Activated T-helper 2 cell treated with anti-CD3 and anti-CD28 coated beads, Interferon-gamma antibody, Interleukin-2, Interleukin-4, amounts not matched to agents 10 μg/mL and 5 μg/mL and 100 μg/mL, durations not matched to agents 14 hours and 24 hours and 36 hours (primary cell): ENCODE measurements at regions not wholly inside any gene's neighbourhood (a gene's known extent, or its start where the extent isn't known, plus 50 kb on each side); places are given as distances from the start of the nearest gene placed in this dataset.

Experiments used
- DNase-seq: peaks from one replicate; pipeline ENCODE4 v3.0.0; 2021; ENCODE audit warnings: low spot score
- H3K27ac Mint-ChIP-seq: one replicate; pipeline ENCODE4 v1.8.0; 2021; ENCODE audit warnings: mixed read lengths
- H3K27me3 Mint-ChIP-seq: one replicate; pipeline ENCODE4 v1.8.0; 2021; ENCODE audit warnings: low read depth, mixed read lengths
- H3K36me3 Mint-ChIP-seq: one replicate; pipeline ENCODE4 v1.8.0; 2021; ENCODE audit warnings: low read depth, mixed read lengths
- H3K4me1 Mint-ChIP-seq: one replicate; pipeline ENCODE4 v1.8.0; 2021; ENCODE audit warnings: low read depth, mixed read lengths
- H3K4me3 Mint-ChIP-seq: one replicate; pipeline ENCODE4 v1.8.0; 2021; ENCODE audit warnings: low read depth, mild to moderate bottlenecking, moderate library complexity, mixed read lengths
- H3K9me3 Mint-ChIP-seq: one replicate; pipeline ENCODE4 v1.8.0; 2021; ENCODE audit warnings: mixed read lengths
- intact Hi-C: fragments of 100-400 bp; cut with micrococcal nuclease; formaldehyde crosslinking; loops from one replicate; pipeline ENCODE4 v1.15.1; 2023

GRCh38 chr10:9994131-9994530 lies 1023.5 kb upstream of the CELF2 start:
- Mint-ChIP-seq H3K36me3 (no peaks in the 10 kb centered on the region), H3K27ac (no peak overlapping the region), H3K27me3 (no peaks in the 10 kb centered on the region), H3K4me3 (no peak overlapping the region), H3K9me3 (no peaks in the 10 kb centered on the region), H3K4me1 (no peaks in the 10 kb centered on the region)
- intact Hi-C loops: no loop called here
- DNase-seq: no peak

GRCh38 chr10:9999627-10000026 lies 1018.0 kb upstream of the CELF2 start:
- H3K36me3 Mint-ChIP-seq: no peaks in the 10 kb centered on the region
- no peaks in the 10 kb centered on the region for H3K9me3 Mint-ChIP-seq
- H3K27me3 Mint-ChIP-seq: no peaks in the 10 kb centered on the region
- H3K27ac Mint-ChIP-seq: no peak overlapping the region
- no peak overlapping the region for H3K4me3 Mint-ChIP-seq
- no peak for DNase-seq
- H3K4me1 Mint-ChIP-seq: no peaks in the 10 kb centered on the region
- intact Hi-C loops: no loop called here

GRCh38 chr10:10007957-10008356 lies 1009.7 kb upstream of the CELF2 start:
- no peaks in the 10 kb centered on the region for H3K36me3 Mint-ChIP-seq
- H3K27ac Mint-ChIP-seq: no peak overlapping the region
- no peaks in the 10 kb centered on the region for H3K27me3 Mint-ChIP-seq
- H3K9me3 Mint-ChIP-seq: no peaks in the 10 kb centered on the region
- intact Hi-C loops: no loop called here
- no peak overlapping the region for H3K4me3 Mint-ChIP-seq
- no peaks in the 10 kb centered on the region for H3K4me1 Mint-ChIP-seq
- DNase-seq: no peak

GRCh38 chr10:10010397-10010796 lies 1007.3 kb upstream of the CELF2 start:
- intact Hi-C loops: no loop called here
- H3K9me3 Mint-ChIP-seq: no peaks in the 10 kb centered on the region
- H3K27me3 Mint-ChIP-seq: no peaks in the 10 kb centered on the region

GRCh38 chr10:10014846-10015245 lies 1002.8 kb upstream of the CELF2 start:
- no peaks in the 10 kb centered on the region for H3K36me3 Mint-ChIP-seq
- no peaks in the 10 kb centered on the region for H3K27me3 Mint-ChIP-seq
- DNase-seq: no peak
- H3K27ac Mint-ChIP-seq: no peak overlapping the region
- no peaks in the 10 kb centered on the region for H3K4me1 Mint-ChIP-seq
- intact Hi-C loops: no loop called here
- H3K4me3 Mint-ChIP-seq: no peak overlapping the region
- no peaks in the 10 kb centered on the region for H3K9me3 Mint-ChIP-seq

More at GRCh38 chr10:10010397-10010796, 1007.3 kb upstream of the CELF2 start:
- H3K27ac Mint-ChIP-seq: no peak overlapping the region
- no peaks in the 10 kb centered on the region for H3K36me3 Mint-ChIP-seq
- no peaks in the 10 kb centered on the region for H3K4me1 Mint-ChIP-seq
- H3K4me3 Mint-ChIP-seq: no peak overlapping the region
- DNase-seq: no peak

- Mint-ChIP-seq H3K4me1 (no peaks in the 10 kb centered on the region), H3K36me3 (no peaks in the 10 kb centered on the region), H3K4me3 (no peak overlapping the region), H3K9me3 (no peaks in the 10 kb centered on the region), H3K27me3 (no peaks in the 10 kb centered on the region), H3K27ac (no peak overlapping the region)
- no peak for DNase-seq
- intact Hi-C loops: no loop called here
These were observed 1000.0 kb upstream of the CELF2 start for GRCh38 chr10:10017716-10018115.

GRCh38 chr10:10020945-10021344 lies 996.7 kb upstream of the CELF2 start:
- intact Hi-C loops: no loop called here
- H3K27me3 Mint-ChIP-seq: no peaks in the 10 kb centered on the region
- H3K36me3 Mint-ChIP-seq: no peaks in the 10 kb centered on the region
- H3K27ac Mint-ChIP-seq: no peak overlapping the region
- H3K9me3 Mint-ChIP-seq: no peaks in the 10 kb centered on the region
- no peaks in the 10 kb centered on the region for H3K4me1 Mint-ChIP-seq
- no peak for DNase-seq
- no peak overlapping the region for H3K4me3 Mint-ChIP-seq

GRCh38 chr10:10032991-10033390 lies 984.7 kb upstream of the CELF2 start:
- Mint-ChIP-seq H3K27me3 (no peaks in the 10 kb centered on the region), H3K4me1 (no peaks in the 10 kb centered on the region), H3K36me3 (no peaks in the 10 kb centered on the region), H3K9me3 (no peaks in the 10 kb centered on the region), H3K4me3 (no peak overlapping the region), H3K27ac (no peak overlapping the region)
- intact Hi-C loops: no loop called here
- DNase-seq: no peak

- DNase-seq: no peak
- no peaks in the 10 kb centered on the region for H3K9me3 Mint-ChIP-seq
- no peaks in the 10 kb centered on the region for H3K27me3 Mint-ChIP-seq
- intact Hi-C loops: no loop called here
- no peaks in the 10 kb centered on the region for H3K4me1 Mint-ChIP-seq
- H3K27ac Mint-ChIP-seq: no peak overlapping the region
- H3K4me3 Mint-ChIP-seq: no peak overlapping the region
- no peaks in the 10 kb centered on the region for H3K36me3 Mint-ChIP-seq
These were observed 979.3 kb upstream of the CELF2 start for GRCh38 chr10:10038348-10038747.

GRCh38 chr10:10039595-10039994 lies 978.1 kb upstream of the CELF2 start:
- no peaks in the 10 kb centered on the region for H3K4me1 Mint-ChIP-seq
- H3K4me3 Mint-ChIP-seq: no peak overlapping the region

GRCh38 chr10:10043083-10043482 lies 974.6 kb upstream of the CELF2 start:
- no peak for DNase-seq
- H3K9me3 Mint-ChIP-seq: no peaks in the 10 kb centered on the region
- no peaks in the 10 kb centered on the region for H3K36me3 Mint-ChIP-seq
- no peak overlapping the region for H3K27ac Mint-ChIP-seq
- no peaks in the 10 kb centered on the region for H3K27me3 Mint-ChIP-seq
- no peak overlapping the region for H3K4me3 Mint-ChIP-seq
- H3K4me1 Mint-ChIP-seq: no peaks in the 10 kb centered on the region
- intact Hi-C loops: no loop called here

More at GRCh38 chr10:10039595-10039994, 978.1 kb upstream of the CELF2 start:
- Mint-ChIP-seq H3K27me3 (no peaks in the 10 kb centered on the region), H3K9me3 (no peaks in the 10 kb centered on the region), H3K36me3 (no peaks in the 10 kb centered on the region), H3K27ac (no peak overlapping the region)
- intact Hi-C loops: no loop called here
- DNase-seq: no peak

GRCh38 chr10:10044922-10045764 lies 972.5 kb upstream of the CELF2 start:
- Mint-ChIP-seq H3K27me3 (no peaks in the 10 kb centered on the region), H3K4me1 (no peaks in the 10 kb centered on the region), H3K4me3 (no peak overlapping the region), H3K36me3 (no peaks in the 10 kb centered on the region), H3K9me3 (no peaks in the 10 kb centered on the region), H3K27ac (no peak overlapping the region)
- DNase-seq: no peak
- intact Hi-C loops: no loop called here

- H3K27ac Mint-ChIP-seq: no peak overlapping the region
These were observed 972.0 kb upstream of the CELF2 start for GRCh38 chr10:10045765-10046028.

GRCh38 chr10:10047426-10047825 lies 970.2 kb upstream of the CELF2 start:
- no peaks in the 10 kb centered on the region for H3K27me3 Mint-ChIP-seq
- no peaks in the 10 kb centered on the region for H3K9me3 Mint-ChIP-seq
- DNase-seq: no peak
- no peaks in the 10 kb centered on the region for H3K36me3 Mint-ChIP-seq
- no peak overlapping the region for H3K4me3 Mint-ChIP-seq
- no peak overlapping the region for H3K27ac Mint-ChIP-seq
- intact Hi-C loops: no loop called here
- H3K4me1 Mint-ChIP-seq: no peaks in the 10 kb centered on the region

More at GRCh38 chr10:10045765-10046028, 972.0 kb upstream of the CELF2 start:
- intact Hi-C loops: no loop called here
- no peaks in the 10 kb centered on the region for H3K9me3 Mint-ChIP-seq
- no peak overlapping the region for H3K4me3 Mint-ChIP-seq
- H3K36me3 Mint-ChIP-seq: no peaks in the 10 kb centered on the region
- no peak for DNase-seq
- no peaks in the 10 kb centered on the region for H3K4me1 Mint-ChIP-seq
- H3K27me3 Mint-ChIP-seq: no peaks in the 10 kb centered on the region
